ENCODE measurements at regions not wholly inside any gene's neighbourhood (a gene's known extent, or its start where the extent isn't known, plus 50 kb on each side); places are given as distances from the start of the nearest gene placed in this dataset.
A peak's percentile ranks its signal among the peaks of the same experiment; 100 is the strongest.

DNA sequence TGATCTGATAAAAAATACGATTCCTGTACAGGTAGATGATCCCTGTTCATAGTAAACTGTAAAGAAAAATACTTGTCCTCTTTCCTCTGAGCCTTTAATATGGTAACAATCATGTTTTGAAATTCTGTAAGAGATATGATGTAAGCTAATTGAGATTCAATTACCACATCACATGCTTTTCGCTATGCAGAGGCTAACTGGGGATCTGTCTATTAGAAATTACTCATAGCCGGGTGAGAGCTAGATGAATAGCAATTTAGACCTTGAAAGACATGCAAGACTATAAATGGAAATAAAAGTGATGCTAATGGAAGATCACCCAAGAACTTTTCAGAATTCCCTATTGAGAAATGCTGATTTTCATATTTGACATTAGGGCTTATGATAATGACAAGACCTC lies 579.9 kb upstream of the ZNF717 start:
- Mint-ChIP-seq H3K9me3 (no peaks in the 10 kb centered on the region), H3K4me3 (no peak overlapping the region), H3K36me3 (no peaks in the 10 kb centered on the region), H3K27me3 (ENCODE audit: insufficient read depth, low read depth) (no peaks in the 10 kb centered on the region), H3K4me1 (no peaks in the 10 kb centered on the region), H3K27ac (no peak overlapping the region)
- DNase-seq (ENCODE audit: low spot score) = no peak
- Histone ChIP-seq H3K9ac (no peak overlapping the region), H3K4me2 (no peak overlapping the region), H2AFZ (replicated peaks) (no peak overlapping the region), H3K79me2 (ENCODE audit: low read depth) (no peaks in the 10 kb centered on the region), H3F3A (ENCODE audit: low read depth) (no peaks in the 10 kb centered on the region), H3K36me3 (no peaks in the 10 kb centered on the region), H3K27ac (no peak overlapping the region), H3K27me3 (no peaks in the 10 kb centered on the region), H3K4me1 (no peaks in the 10 kb centered on the region), H3K9me3 (ENCODE audit: low read depth) (no peaks in the 10 kb centered on the region), H4K20me1 (ENCODE audit: low read depth) (no peaks in the 10 kb centered on the region), H3K4me3 (no peak overlapping the region)
- TF ChIP-seq CTCF (IDR thresholded peaks at IDR 0.05) (no peak), EZH2 (IDR thresholded peaks at IDR 0.05) (no peak), EZH2phosphoT487 (IDR thresholded peaks at IDR 0.05) (no peak)

DNA sequence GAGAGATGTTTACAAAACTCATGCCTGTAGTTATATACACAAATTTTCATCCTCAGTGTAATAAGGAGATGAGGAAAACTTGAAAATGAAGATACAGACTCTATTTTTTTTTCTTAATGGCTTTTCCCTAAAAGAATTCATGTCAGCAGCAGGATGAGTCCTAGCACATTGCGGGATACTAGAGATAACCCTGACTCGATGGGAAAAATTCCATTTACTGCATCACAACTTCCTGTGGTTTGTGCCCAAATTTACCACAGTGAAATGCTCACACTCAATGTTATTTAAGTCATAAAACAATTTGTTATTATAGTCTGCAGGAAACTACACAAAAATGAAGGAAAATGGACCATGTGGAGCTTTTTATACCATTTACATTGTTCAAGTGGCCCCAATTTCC lies 581.9 kb upstream of the ZNF717 start:
- Histone ChIP-seq H3K4me3 (no peak overlapping the region), H3K36me3 (no peaks in the 10 kb centered on the region), H3K27ac (no peak overlapping the region), H3K79me2 (ENCODE audit: low read depth) (no peaks in the 10 kb centered on the region), H3F3A (ENCODE audit: low read depth) (no peaks in the 10 kb centered on the region), H3K4me1 (no peaks in the 10 kb centered on the region), H3K27me3 (no peaks in the 10 kb centered on the region), H2AFZ (replicated peaks) (no peak overlapping the region), H4K20me1 (ENCODE audit: low read depth) (no peaks in the 10 kb centered on the region), H3K9ac (no peak overlapping the region), H3K9me3 (ENCODE audit: low read depth) (no peaks in the 10 kb centered on the region), H3K4me2 (no peak overlapping the region)
- Mint-ChIP-seq H3K36me3 (no peaks in the 10 kb centered on the region), H3K9me3 (no peaks in the 10 kb centered on the region), H3K27ac (no peak overlapping the region), H3K4me1 (no peaks in the 10 kb centered on the region), H3K4me3 (no peak overlapping the region), H3K27me3 (ENCODE audit: insufficient read depth, low read depth) (no peaks in the 10 kb centered on the region)
- no peak for DNase-seq (ENCODE audit: low spot score)
- TF ChIP-seq EZH2 (IDR thresholded peaks at IDR 0.05) (no peak), EZH2phosphoT487 (IDR thresholded peaks at IDR 0.05) (no peak), CTCF (IDR thresholded peaks at IDR 0.05) (no peak)

DNA sequence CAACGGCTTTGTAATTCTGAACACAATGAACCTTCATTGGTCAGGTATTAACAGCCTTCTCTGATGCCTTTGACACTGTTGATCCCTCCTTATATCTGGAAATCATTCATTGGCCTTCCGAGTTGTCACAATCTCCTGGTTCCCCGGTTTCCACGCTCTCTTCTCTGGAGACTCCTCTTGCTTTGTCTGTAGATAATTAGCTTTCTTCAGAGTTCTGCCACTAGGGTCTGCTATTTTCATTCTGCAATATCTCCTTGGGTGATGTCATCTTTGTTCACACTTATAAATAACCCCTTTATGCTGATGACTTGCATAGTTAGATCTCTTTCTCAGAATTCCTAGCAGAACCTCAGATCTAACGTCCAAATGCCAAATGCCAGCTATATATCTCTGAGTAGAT lies 583.8 kb upstream of the ZNF717 start:
- no peak overlapping the region for H3K4me2 ChIP-seq
- H3K4me1 ChIP-seq = no peaks in the 10 kb centered on the region
- no peaks in the 10 kb centered on the region for H3K36me3 ChIP-seq
- no peak overlapping the region for H3K4me3 ChIP-seq
- TF ChIP-seq EZH2phosphoT487 (IDR thresholded peaks at IDR 0.05) = no peak
- no peak for TF ChIP-seq EZH2 (IDR thresholded peaks at IDR 0.05)
- peak; percentile 38 for TF ChIP-seq CTCF (IDR thresholded peaks at IDR 0.05)
- no peak overlapping the region for H3K9ac ChIP-seq
- peak overlapping the region; percentile 9 for H2AFZ ChIP-seq (replicated peaks)
- Mint-ChIP-seq H3K27me3 (ENCODE audit: insufficient read depth, low read depth) (no peaks in the 10 kb centered on the region), H3K27ac (no peak overlapping the region), H3K4me1 (no peaks in the 10 kb centered on the region), H3K9me3 (no peaks in the 10 kb centered on the region), H3K4me3 (no peak overlapping the region), H3K36me3 (no peaks in the 10 kb centered on the region)
- H3K27ac ChIP-seq = no peak overlapping the region
- no peaks in the 10 kb centered on the region for H3K27me3 ChIP-seq
- H3K79me2 ChIP-seq (ENCODE audit: low read depth) = no peaks in the 10 kb centered on the region
- no peaks in the 10 kb centered on the region for H3F3A ChIP-seq (ENCODE audit: low read depth)
- no peaks in the 10 kb centered on the region for H3K9me3 ChIP-seq (ENCODE audit: low read depth)
- no peak for DNase-seq (ENCODE audit: low spot score)
- H4K20me1 ChIP-seq (ENCODE audit: low read depth) = no peaks in the 10 kb centered on the region
